ENCODE measurements at regions not wholly inside any gene's neighbourhood (a gene's known extent, or its start where the extent isn't known, plus 50 kb on each side); places are given as distances from the start of the nearest gene placed in this dataset.

- Histone ChIP-seq H3K4me2 (ENCODE audit: extremely low read depth, insufficient read depth, low read length) (no peak overlapping the region), H3K36me3 (ENCODE audit: control insufficient read depth, insufficient read depth, low read length) (no peaks in the 10 kb centered on the region), H3K79me2 (ENCODE audit: control insufficient read depth, insufficient read depth, low read length) (no peaks in the 10 kb centered on the region), H3K27me3 (ENCODE audit: control insufficient read depth, insufficient read depth, low read length) (no peaks in the 10 kb centered on the region), H3K4me3 (replicated peaks in 1 of 4; ENCODE audit: control extremely low read depth in 1 of 4, insufficient read depth in 1 of 4, low read depth in 3 of 4, low read length in 4 of 4) (no peak overlapping the region), H3K9me3 (ENCODE audit: control insufficient read depth, insufficient read depth, low read depth, low read length) (no peaks in the 10 kb centered on the region), H3K27ac (ENCODE audit: insufficient read depth, low read length) (no peak overlapping the region), H2AFZ (ENCODE audit: low read length) (no peak overlapping the region), H3K9ac (ENCODE audit: insufficient read depth, low read length) (no peak overlapping the region), H4K20me1 (ENCODE audit: control insufficient read depth, extremely low read depth, insufficient read depth, low read length) (no peaks in the 10 kb centered on the region), H3K4me1 (ENCODE audit: control insufficient read depth, extremely low read depth, insufficient read depth, low read length) (no peaks in the 10 kb centered on the region)
- DNase-seq (ENCODE audit: low read depth in 2 of 2): no peak
- TF ChIP-seq, protein P1, sequence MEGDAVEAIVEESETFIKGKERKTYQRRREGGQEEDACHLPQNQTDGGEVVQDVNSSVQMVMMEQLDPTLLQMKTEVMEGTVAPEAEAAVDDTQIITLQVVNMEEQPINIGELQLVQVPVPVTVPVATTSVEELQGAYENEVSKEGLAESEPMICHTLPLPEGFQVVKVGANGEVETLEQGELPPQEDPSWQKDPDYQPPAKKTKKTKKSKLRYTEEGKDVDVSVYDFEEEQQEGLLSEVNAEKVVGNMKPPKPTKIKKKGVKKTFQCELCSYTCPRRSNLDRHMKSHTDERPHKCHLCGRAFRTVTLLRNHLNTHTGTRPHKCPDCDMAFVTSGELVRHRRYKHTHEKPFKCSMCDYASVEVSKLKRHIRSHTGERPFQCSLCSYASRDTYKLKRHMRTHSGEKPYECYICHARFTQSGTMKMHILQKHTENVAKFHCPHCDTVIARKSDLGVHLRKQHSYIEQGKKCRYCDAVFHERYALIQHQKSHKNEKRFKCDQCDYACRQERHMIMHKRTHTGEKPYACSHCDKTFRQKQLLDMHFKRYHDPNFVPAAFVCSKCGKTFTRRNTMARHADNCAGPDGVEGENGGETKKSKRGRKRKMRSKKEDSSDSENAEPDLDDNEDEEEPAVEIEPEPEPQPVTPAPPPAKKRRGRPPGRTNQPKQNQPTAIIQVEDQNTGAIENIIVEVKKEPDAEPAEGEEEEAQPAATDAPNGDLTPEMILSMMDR (conservative IDR thresholded peaks at IDR 0.05 in 1 of 2, IDR thresholded peaks at IDR 0.05 in 1 of 2; ENCODE audit: low read depth in 1 of 2, low read length in 2 of 2): no peak
- TF ChIP-seq EZH2 (IDR thresholded peaks at IDR 0.05; ENCODE audit: low read length, missing control alignments): no peak
Observed at GRCh38 chr2:126963390-126963789, 64.7 kb downstream of the TEX51 start.

DNA sequence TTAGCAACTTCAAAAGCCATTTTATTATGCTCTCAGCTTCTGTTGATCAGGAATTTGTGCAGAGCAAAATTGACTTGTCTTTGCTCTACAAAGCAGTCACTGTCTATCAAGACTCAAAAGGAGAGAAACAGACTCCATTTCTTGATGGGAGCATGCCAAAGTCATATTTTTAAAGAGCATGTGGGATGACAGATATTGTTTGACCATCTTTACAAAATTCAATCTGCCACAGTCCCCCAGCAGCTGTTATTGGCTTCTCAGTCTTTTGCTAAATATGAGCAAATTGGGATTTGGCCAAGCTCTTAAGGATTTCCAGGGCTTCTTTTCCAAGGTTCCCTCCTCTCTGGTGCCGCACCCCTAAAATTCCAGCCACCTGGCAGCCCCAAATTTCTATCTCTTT is 67.9 kb downstream of the TEX51 start:
- Histone ChIP-seq H3K27me3 (ENCODE audit: control insufficient read depth, insufficient read depth, low read length) (peaks cover 5% of the 10 kb centered on the region), H3K9ac (ENCODE audit: insufficient read depth, low read length) (no peak overlapping the region), H4K20me1 (ENCODE audit: control insufficient read depth, extremely low read depth, insufficient read depth, low read length) (no peaks in the 10 kb centered on the region), H3K27ac (ENCODE audit: insufficient read depth, low read length) (no peak overlapping the region), H2AFZ (ENCODE audit: low read length) (no peak overlapping the region), H3K4me1 (ENCODE audit: control insufficient read depth, extremely low read depth, insufficient read depth, low read length) (no peaks in the 10 kb centered on the region), H3K36me3 (ENCODE audit: control insufficient read depth, insufficient read depth, low read length) (no peaks in the 10 kb centered on the region), H3K4me3 (replicated peaks in 1 of 4; ENCODE audit: control extremely low read depth in 1 of 4, insufficient read depth in 1 of 4, low read depth in 3 of 4, low read length in 4 of 4) (no peak overlapping the region), H3K79me2 (ENCODE audit: control insufficient read depth, insufficient read depth, low read length) (no peaks in the 10 kb centered on the region), H3K4me2 (ENCODE audit: extremely low read depth, insufficient read depth, low read length) (no peak overlapping the region), H3K9me3 (ENCODE audit: control insufficient read depth, insufficient read depth, low read depth, low read length) (no peaks in the 10 kb centered on the region)
- DNase-seq (ENCODE audit: low read depth in 2 of 2): no peak
- no peak for TF ChIP-seq EZH2 (IDR thresholded peaks at IDR 0.05; ENCODE audit: low read length, missing control alignments)
- TF ChIP-seq, protein P1 (conservative IDR thresholded peaks at IDR 0.05 in 1 of 2, IDR thresholded peaks at IDR 0.05 in 1 of 2; ENCODE audit: low read depth in 1 of 2, low read length in 2 of 2): no peak

DNA sequence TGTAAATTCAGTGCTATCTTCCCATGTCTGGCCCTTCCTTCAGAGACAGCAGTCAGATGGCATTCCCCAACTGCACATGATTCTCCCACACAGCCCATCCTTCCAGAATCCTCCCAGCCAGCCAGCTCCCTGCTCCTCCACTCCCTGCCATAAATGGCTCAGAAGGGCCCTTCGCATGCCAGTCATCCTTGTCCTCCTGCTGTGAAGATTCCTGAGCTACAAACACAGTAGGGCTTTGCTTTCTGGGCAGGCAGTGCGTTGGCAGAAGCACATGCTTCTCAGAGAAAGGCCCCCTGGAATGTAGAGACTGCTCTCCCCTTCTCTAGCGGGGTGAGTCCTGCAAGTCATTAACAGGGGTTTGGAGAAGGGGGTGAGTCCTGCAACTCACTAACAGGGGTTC is 71.9 kb downstream of the TEX51 start:
- Histone ChIP-seq H3K4me3 (replicated peaks in 1 of 4; ENCODE audit: control extremely low read depth in 1 of 4, insufficient read depth in 1 of 4, low read depth in 3 of 4, low read length in 4 of 4) (no peak overlapping the region), H3K27ac (ENCODE audit: insufficient read depth, low read length) (no peak overlapping the region), H2AFZ (ENCODE audit: low read length) (no peak overlapping the region), H3K27me3 (ENCODE audit: control insufficient read depth, insufficient read depth, low read length) (peaks cover 13% of the 10 kb centered on the region), H4K20me1 (ENCODE audit: control insufficient read depth, extremely low read depth, insufficient read depth, low read length) (no peaks in the 10 kb centered on the region), H3K79me2 (ENCODE audit: control insufficient read depth, insufficient read depth, low read length) (no peaks in the 10 kb centered on the region), H3K36me3 (ENCODE audit: control insufficient read depth, insufficient read depth, low read length) (no peaks in the 10 kb centered on the region), H3K4me2 (ENCODE audit: extremely low read depth, insufficient read depth, low read length) (no peak overlapping the region), H3K9me3 (ENCODE audit: control insufficient read depth, insufficient read depth, low read depth, low read length) (no peaks in the 10 kb centered on the region), H3K4me1 (ENCODE audit: control insufficient read depth, extremely low read depth, insufficient read depth, low read length) (no peaks in the 10 kb centered on the region), H3K9ac (ENCODE audit: insufficient read depth, low read length) (no peak overlapping the region)
- no peak for TF ChIP-seq EZH2 (IDR thresholded peaks at IDR 0.05; ENCODE audit: low read length, missing control alignments)
- TF ChIP-seq, protein P1 (conservative IDR thresholded peaks at IDR 0.05 in 1 of 2, IDR thresholded peaks at IDR 0.05 in 1 of 2; ENCODE audit: low read depth in 1 of 2, low read length in 2 of 2): no peak
- DNase-seq (ENCODE audit: low read depth in 2 of 2): no peak
